COLO668 (cell line): ENCODE measurements at regions not wholly inside any gene's neighbourhood (a gene's known extent, or its start where the extent isn't known, plus 50 kb on each side); places are given as distances from the start of the nearest gene placed in this dataset.
"Not testable (repeated sequence)": the region's sequence is repeated elsewhere in the genome, so short reads cannot be mapped to it uniquely, and the experiment has no call there.

Experiments
- DNase-seq: peaks from one replicate; lab custom pipeline; 2025; ENCODE audit not compliant: unreplicated experiment; lab: John Stamatoyannopoulos, UW

GRCh38 chr3:140863580-140864009 lies 78.0 kb upstream of the SLC25A36 start:
- peak; percentile 59 for DNase-seq

- DNase-seq, result no peak
Measured at GRCh38 chr3:140870351-140870750, 71.3 kb upstream of the SLC25A36 start.

- no peak for DNase-seq
Measured at GRCh38 chr3:140871022-140871421, 70.6 kb upstream of the SLC25A36 start.

- not testable (repeated sequence) for DNase-seq
Measured at GRCh38 chr3:140872165-140872564, 69.5 kb upstream of the SLC25A36 start.

- no peak for DNase-seq
Measured at GRCh38 chr3:140883428-140884040, 58.1 kb upstream of the SLC25A36 start.

- not testable (repeated sequence) for DNase-seq
Measured at GRCh38 chr3:140885697-140886096, 55.9 kb upstream of the SLC25A36 start.
